Tibial nerve (tissue), 4 donors: ENCODE measurements at regions not wholly inside any gene's neighbourhood (a gene's known extent, or its start where the extent isn't known, plus 50 kb on each side); places are given as distances from the start of the nearest gene placed in this dataset.

Experiments
- CTCF ChIP-seq, 5 experiments: fragments of 200-600 bp in 3 of 5; fragments of 450-650 bp in 2 of 5; sonication (generic) in 3 of 5; IDR thresholded peaks; one replicate each; pipeline ENCODE4 v1.5.1; 2016 to 2019; ENCODE audit warnings: antibody characterized with exemption in 5 of 5, mild to moderate bottlenecking in 3 of 5, moderate library complexity in 2 of 5
- EP300 ChIP-seq, 2 donors: sonication (generic); formaldehyde crosslinking; IDR thresholded peaks; one replicate each; pipeline ENCODE4 v1.6.1; 2017; ENCODE audit warnings: antibody characterized with exemption in 2 of 2, mild to moderate bottlenecking in 1 of 2
- POLR2A ChIP-seq, 2 donors: fragments of 450-650 bp; IDR thresholded peaks; one replicate each; pipeline ENCODE4 v1.6.1; 2017; ENCODE audit warnings: antibody characterized with exemption in 2 of 2, mild to moderate bottlenecking in 2 of 2, moderate library complexity in 2 of 2

- TF ChIP-seq CTCF (IDR thresholded peaks at IDR 0.05) (no peak), POLR2A (IDR thresholded peaks at IDR 0.05) (no peak), EP300 (IDR thresholded peaks at IDR 0.05) (no peak)
These were observed 1124.9 kb upstream of the ZEB2 start for GRCh38 chr2:145644820-145645302.
